HEK293T (cell line): ENCODE measurements at regions not wholly inside any gene's neighbourhood (a gene's known extent, or its start where the extent isn't known, plus 50 kb on each side); places are given as distances from the start of the nearest gene placed in this dataset.

Source experiments
- CTCF ChIA-PET: fragments of 350-600 bp; formaldehyde crosslinking; extraction: SDS; loops from one replicate; lab custom pipeline; 2021; ENCODE audit warnings: antibody characterized with exemption, inconsistent platforms; lab: Yijun Ruan, JAX
- POLR2A ChIA-PET: fragments of 350-600 bp; formaldehyde crosslinking; extraction: SDS; loops from one replicate; lab custom pipeline; 2020; ENCODE audit warnings: antibody characterized with exemption, inconsistent platforms; lab: Yijun Ruan, JAX
- DNase-seq: peaks from one replicate; pipeline ENCODE4 v3.0.0; 2012; ENCODE audit warnings: mixed read lengths; ENCODE audit errors: extremely low spot score
- ARNT ChIP-seq: fragments of 450-650 bp; IDR thresholded peaks from 2 replicates; pipeline ENCODE4 v1.6.1; 2017; ENCODE audit warnings: mild to moderate bottlenecking
- BHLHE40 ChIP-seq: fragments of 450-650 bp; IDR thresholded peaks from 2 replicates; pipeline ENCODE4 v1.6.1; 2016; ENCODE audit warnings: mild to moderate bottlenecking, moderate library complexity, borderline replicate concordance
- CTBP1 ChIP-seq: fragments of 450-650 bp; IDR thresholded peaks from 2 replicates; pipeline ENCODE4 v1.6.1; 2016; ENCODE audit warnings: borderline replicate concordance
- ELF4 ChIP-seq: fragments of 450-650 bp; IDR thresholded peaks from 2 replicates; pipeline ENCODE4 v1.6.1; 2017; ENCODE audit warnings: antibody characterized with exemption
- FOXA1 ChIP-seq: fragments of 450-650 bp; IDR thresholded peaks from 2 replicates; pipeline ENCODE4 v1.6.1; 2016; ENCODE audit warnings: mild to moderate bottlenecking
- FOXK2 ChIP-seq: fragments of 450-650 bp; IDR thresholded peaks from 2 replicates; pipeline ENCODE4 v1.6.1; 2016; ENCODE audit warnings: mild to moderate bottlenecking
- FOXM1 ChIP-seq: fragments of 450-650 bp; IDR thresholded peaks from 2 replicates; pipeline ENCODE4 v1.6.1; 2017; ENCODE audit warnings: mild to moderate bottlenecking, borderline replicate concordance
- HDGF ChIP-seq: fragments of 450-650 bp; IDR thresholded peaks from 2 replicates; pipeline ENCODE4 v1.6.1; 2017; ENCODE audit warnings: antibody characterized with exemption, borderline replicate concordance
- L3MBTL2 ChIP-seq: fragments of 450-650 bp; conservative IDR thresholded peaks from 2 replicates; pipeline ENCODE4 v1.6.1; 2016; ENCODE audit warnings: mild to moderate bottlenecking
- LEF1 ChIP-seq: fragments of 450-650 bp; IDR thresholded peaks from 2 replicates; pipeline ENCODE4 v1.6.1; 2017; ENCODE audit warnings: mild to moderate bottlenecking, borderline replicate concordance
- NFRKB ChIP-seq: fragments of 450-650 bp; IDR thresholded peaks from 2 replicates; pipeline ENCODE4 v1.6.1; 2016; ENCODE audit warnings: mild to moderate bottlenecking, moderate library complexity
- SP1 ChIP-seq: fragments of 450-650 bp; IDR thresholded peaks from 2 replicates; pipeline ENCODE4 v1.6.1; 2017
- SUZ12 ChIP-seq: fragments of 450-650 bp; IDR thresholded peaks from 2 replicates; pipeline ENCODE4 v1.6.1; 2016; ENCODE audit warnings: mild to moderate bottlenecking
- TARDBP ChIP-seq: fragments of 450-650 bp; IDR thresholded peaks from 2 replicates; pipeline ENCODE4 v1.6.1; 2016
- ZNF384 ChIP-seq: fragments of 450-650 bp; IDR thresholded peaks from 2 replicates; pipeline ENCODE4 v1.6.1; 2016
- TF ChIP-seq, protein P1 (sequence below): fragments of 450-650 bp; IDR thresholded peaks from 2 replicates; pipeline ENCODE4 v1.6.1; 2016

- TF ChIP-seq, protein P1, sequence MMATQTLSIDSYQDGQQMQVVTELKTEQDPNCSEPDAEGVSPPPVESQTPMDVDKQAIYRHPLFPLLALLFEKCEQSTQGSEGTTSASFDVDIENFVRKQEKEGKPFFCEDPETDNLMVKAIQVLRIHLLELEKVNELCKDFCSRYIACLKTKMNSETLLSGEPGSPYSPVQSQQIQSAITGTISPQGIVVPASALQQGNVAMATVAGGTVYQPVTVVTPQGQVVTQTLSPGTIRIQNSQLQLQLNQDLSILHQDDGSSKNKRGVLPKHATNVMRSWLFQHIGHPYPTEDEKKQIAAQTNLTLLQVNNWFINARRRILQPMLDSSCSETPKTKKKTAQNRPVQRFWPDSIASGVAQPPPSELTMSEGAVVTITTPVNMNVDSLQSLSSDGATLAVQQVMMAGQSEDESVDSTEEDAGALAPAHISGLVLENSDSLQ: no peak
- no peak for TF ChIP-seq FOXK2
- TF ChIP-seq ARNT: no peak
- no peak for TF ChIP-seq L3MBTL2
- TF ChIP-seq ZNF384: no peak
- TF ChIP-seq HDGF: no peak
- no peak for TF ChIP-seq ELF4
- no peak for TF ChIP-seq LEF1
- no peak for TF ChIP-seq FOXA1
- no peak for TF ChIP-seq SUZ12
- TF ChIP-seq CTBP1: no peak
- TF ChIP-seq FOXM1: no peak
- no peak for TF ChIP-seq BHLHE40
- no peak for TF ChIP-seq SP1
- no peak for TF ChIP-seq TARDBP
- DNase-seq: no peak
- POLR2A ChIA-PET: no interaction called here
- CTCF ChIA-PET: no interaction called here
These were observed 119.6 kb downstream of the BUD13 start for GRCh38 chr11:116653206-116653605.

DNA sequence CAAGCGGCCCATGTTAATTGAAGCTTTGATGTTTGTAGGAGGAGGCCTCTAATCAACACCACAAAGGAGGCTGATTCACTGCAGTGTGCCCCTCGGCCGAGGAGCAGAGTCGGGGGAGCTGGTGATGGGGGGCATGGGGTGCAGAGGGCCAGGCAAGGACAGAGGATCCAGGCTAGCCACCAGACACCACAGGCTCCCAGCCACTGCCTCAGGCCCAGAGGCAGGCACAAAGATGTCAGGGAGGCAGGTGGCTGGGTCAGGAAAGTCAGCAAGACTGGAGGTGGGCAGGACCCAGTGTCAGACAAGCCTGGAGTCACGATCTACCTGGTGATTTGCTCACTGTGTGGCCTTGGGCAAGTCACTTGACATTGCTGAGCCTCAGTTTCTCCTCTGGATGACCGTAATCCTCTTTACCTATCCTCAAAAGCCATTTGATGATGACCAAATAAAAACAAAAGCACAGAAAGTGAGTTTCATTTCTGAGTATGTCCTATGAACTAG, 121.0 kb downstream of the BUD13 start:
- ChIA-PET POLR2A (no interaction called here), CTCF (no interaction called here)
- TF ChIP-seq FOXM1: no peak
- TF ChIP-seq BHLHE40: no peak
- no peak for TF ChIP-seq ZNF384
- no peak for TF ChIP-seq CTBP1
- no peak for TF ChIP-seq ARNT
- TF ChIP-seq FOXK2: no peak
- TF ChIP-seq, protein P1: no peak
- no peak for TF ChIP-seq ELF4
- no peak for TF ChIP-seq NFRKB
- TF ChIP-seq SP1: no peak
- TF ChIP-seq HDGF: no peak
- no peak for TF ChIP-seq FOXA1
- no peak for TF ChIP-seq SUZ12
- TF ChIP-seq LEF1: no peak
- no peak for TF ChIP-seq L3MBTL2
- no peak for TF ChIP-seq TARDBP
- no peak for DNase-seq

DNA sequence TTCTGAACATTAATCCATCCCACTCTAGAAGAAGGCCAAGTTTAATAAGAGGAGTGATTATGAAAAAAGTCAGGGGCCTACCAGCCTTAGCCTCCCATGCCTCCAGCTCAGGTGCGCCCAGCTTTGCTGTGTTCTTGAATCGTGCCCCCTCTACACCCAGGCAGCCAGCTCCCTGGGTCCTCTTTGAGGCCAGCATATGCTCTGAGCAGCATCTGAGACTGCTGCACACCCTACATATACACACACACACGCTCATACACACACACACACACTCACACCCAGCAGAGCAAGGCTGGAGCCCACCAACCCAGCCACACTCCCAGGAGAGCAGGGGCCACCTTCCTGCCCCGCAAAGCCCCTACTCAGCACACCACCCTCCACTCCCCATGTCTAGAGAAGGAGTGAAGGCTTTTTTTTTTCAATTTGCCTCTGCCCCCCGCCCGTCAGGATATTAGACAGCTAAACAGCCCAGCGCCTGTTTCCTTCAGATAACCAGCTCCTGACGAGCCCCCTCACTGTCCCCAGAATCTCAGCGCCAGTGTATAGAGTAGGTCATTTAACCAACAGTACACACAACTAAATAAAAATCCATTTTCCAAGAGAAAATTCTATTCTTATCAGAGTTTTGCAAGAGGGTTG, 121.6 kb downstream of the BUD13 start:
- TF ChIP-seq ARNT (no peak), L3MBTL2 (no peak), BHLHE40 (no peak), FOXM1 (no peak), NFRKB (no peak), LEF1 (no peak)
- TF ChIP-seq, protein P1: no peak
- ChIA-PET POLR2A (no interaction called here), CTCF (no interaction called here)
- DNase-seq: no peak

DNA sequence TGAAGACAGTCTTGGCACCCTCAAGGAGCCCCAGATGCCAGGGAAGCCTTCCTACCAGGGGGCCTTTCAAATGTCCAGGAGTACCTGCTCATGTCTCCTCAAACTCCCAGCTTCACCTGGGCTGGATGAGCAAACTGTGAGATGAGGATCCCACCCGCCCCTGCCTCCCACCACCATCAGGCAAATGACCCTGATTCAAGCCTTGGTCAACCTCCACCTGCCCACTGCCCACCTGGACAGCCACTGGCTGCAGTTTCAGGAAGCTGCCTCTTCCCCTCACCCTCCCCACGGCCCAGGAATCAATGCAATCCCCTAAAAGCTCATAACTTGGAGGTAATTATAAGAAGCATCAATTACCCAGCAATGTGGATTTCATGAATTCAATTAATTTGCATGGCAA, 122.7 kb downstream of the BUD13 start:
- POLR2A ChIA-PET: no interaction called here
- no peak for TF ChIP-seq ARNT
- TF ChIP-seq FOXA1: no peak
- TF ChIP-seq, protein P1: no peak
- no peak for TF ChIP-seq TARDBP
- no peak for TF ChIP-seq HDGF
- TF ChIP-seq BHLHE40: no peak
- TF ChIP-seq ZNF384: no peak
- TF ChIP-seq NFRKB: no peak
- no peak for TF ChIP-seq L3MBTL2
- no peak for TF ChIP-seq CTBP1
- TF ChIP-seq SUZ12: no peak
- no peak for TF ChIP-seq ELF4
- TF ChIP-seq FOXK2: no peak
- no peak for TF ChIP-seq SP1
- no peak for TF ChIP-seq FOXM1
- no peak for DNase-seq
- CTCF ChIA-PET: no interaction called here

GRCh38 chr11:116649268-116649667, 123.5 kb downstream of the BUD13 start:
- TF ChIP-seq LEF1 (no peak), HDGF (no peak), FOXA1 (no peak), ZNF384 (no peak), BHLHE40 (no peak), SP1 (no peak), FOXM1 (no peak), SUZ12 (no peak), ELF4 (no peak), FOXK2 (no peak), TARDBP (no peak), ARNT (no peak), NFRKB (no peak), L3MBTL2 (no peak), CTBP1 (no peak)
- TF ChIP-seq, protein P1: no peak
- no peak for DNase-seq
- ChIA-PET CTCF (no interaction called here), POLR2A (no interaction called here)
